CD14-positive monocyte (primary cell): ENCODE measurements at regions not wholly inside any gene's neighbourhood (a gene's known extent, or its start where the extent isn't known, plus 50 kb on each side); places are given as distances from the start of the nearest gene placed in this dataset.

Experiments
- DNase-seq, 3 donors: peaks; one replicate each; pipeline ENCODE4 v3.0.0-alpha.2; 2011 to 2022
- H2AFZ ChIP-seq: 2 replicates; pipeline ENCODE4 v1.6.0; 2012; ENCODE audit warnings: mild to moderate bottlenecking, low read depth, low read length, inconsistent platforms; ENCODE audit not compliant: insufficient read depth, poor library complexity, severe bottlenecking
- H3K27ac ChIP-seq, 2 donors: 1 replicate in 1 of 2; 2 replicates in 1 of 2; pipeline ENCODE4 v1.5.1; 2012 to 2013; ENCODE audit warnings: low read length in 2 of 2, control low read depth in 1 of 2, inconsistent platforms in 1 of 2, low read depth in 1 of 2, mild to moderate bottlenecking in 1 of 2
- H3K27me3 ChIP-seq, 2 donors: one replicate each; pipeline versions ENCODE4 v1.6.0 to v1.6.1; 2011 to 2013; ENCODE audit warnings: low read length in 2 of 2; ENCODE audit not compliant: control insufficient read depth in 2 of 2, insufficient read depth in 2 of 2
- H3K36me3 ChIP-seq, 2 donors: replicated peaks in 1 of 2; 1 replicate in 1 of 2; 2 replicates in 1 of 2; pipeline versions ENCODE4 v1.5.1 to v1.6.1; 2012 to 2013; ENCODE audit warnings: low read length in 2 of 2, control low read depth in 1 of 2, inconsistent platforms in 1 of 2, mild to moderate bottlenecking in 1 of 2; ENCODE audit not compliant: insufficient read depth in 2 of 2, control insufficient read depth in 1 of 2
- H3K4me1 ChIP-seq, 2 donors: 1 replicate in 1 of 2; 2 replicates in 1 of 2; pipeline versions ENCODE4 v1.5.1 to v1.6.1; 2012 to 2013; ENCODE audit warnings: low read length in 2 of 2, control low read depth in 1 of 2, inconsistent platforms in 1 of 2, mild to moderate bottlenecking in 1 of 2, moderate library complexity in 1 of 2; ENCODE audit not compliant: insufficient read depth in 2 of 2, control insufficient read depth in 1 of 2
- H3K4me2 ChIP-seq: replicated peaks from 2 replicates; pipeline ENCODE3; 2012; ENCODE audit warnings: low read length, moderate library complexity, mild to moderate bottlenecking; ENCODE audit not compliant: poor library complexity, severe bottlenecking; ENCODE audit errors: extremely low read depth
- H3K4me3 ChIP-seq, 3 experiments: fragments of 200-600 bp in 1 of 3; sonication (generic) in 1 of 3; replicated peaks in 1 of 3; 1 replicate in 2 of 3; 2 replicates in 1 of 3; pipeline ENCODE4 v1.5.1; 2011 to 2013; ENCODE audit warnings: low read length in 3 of 3, mild to moderate bottlenecking in 3 of 3, control low read depth in 2 of 3, low read depth in 2 of 3, inconsistent platforms in 1 of 3, moderate library complexity in 1 of 3
- H3K79me2 ChIP-seq: 2 replicates; pipeline ENCODE4 v1.6.0; 2012; ENCODE audit warnings: mild to moderate bottlenecking, control low read depth, inconsistent platforms, low read length, moderate library complexity; ENCODE audit not compliant: insufficient read depth
- H3K9ac ChIP-seq: 2 replicates; pipeline ENCODE4 v1.6.0; 2017; ENCODE audit warnings: low read length, mild to moderate bottlenecking; ENCODE audit not compliant: insufficient read depth, poor library complexity, severe bottlenecking
- H3K9me3 ChIP-seq, 2 donors: replicated peaks in 1 of 2; 1 replicate in 1 of 2; 2 replicates in 1 of 2; pipeline versions ENCODE4 v1.5.1 to v1.6.1; 2012 to 2013; ENCODE audit warnings: low read length in 2 of 2, control low read depth in 1 of 2; ENCODE audit not compliant: control insufficient read depth in 1 of 2, insufficient read depth in 1 of 2
- H4K20me1 ChIP-seq: 2 replicates; pipeline ENCODE4 v1.6.0; 2012; ENCODE audit warnings: mild to moderate bottlenecking, low read length, control low read depth, moderate library complexity; ENCODE audit not compliant: insufficient read depth
- H3K27ac Mint-ChIP-seq, 7 donors: one replicate each; pipeline ENCODE4 v1.8.0; 2020; ENCODE audit warnings: mild to moderate bottlenecking in 7 of 7, mixed read lengths in 7 of 7, moderate library complexity in 6 of 7, inconsistent platforms in 2 of 7
- H3K27me3 Mint-ChIP-seq, 3 donors: one replicate each; pipeline ENCODE4 v1.8.0; 2021 to 2022; ENCODE audit warnings: low read depth in 3 of 3, mild to moderate bottlenecking in 3 of 3, mixed read lengths in 3 of 3, moderate library complexity in 3 of 3, inconsistent platforms in 1 of 3
- H3K36me3 Mint-ChIP-seq, 2 donors: one replicate each; pipeline ENCODE4 v1.8.0; 2020; ENCODE audit warnings: mixed read lengths in 2 of 2, inconsistent platforms in 1 of 2, mild to moderate bottlenecking in 1 of 2
- H3K4me1 Mint-ChIP-seq: one replicate; pipeline ENCODE4 v1.8.0; 2020; ENCODE audit warnings: mild to moderate bottlenecking, mixed read lengths
- H3K4me3 Mint-ChIP-seq, 2 donors: one replicate each; pipeline ENCODE4 v1.8.0; 2020; ENCODE audit warnings: mild to moderate bottlenecking in 2 of 2, mixed read lengths in 2 of 2, moderate library complexity in 1 of 2
- H3K9me3 Mint-ChIP-seq, 7 donors: one replicate each; pipeline ENCODE4 v1.8.0; 2020 to 2022; ENCODE audit warnings: mixed read lengths in 7 of 7, mild to moderate bottlenecking in 6 of 7, moderate library complexity in 6 of 7, inconsistent platforms in 2 of 7
- WGBS: methylation state at CpG from one replicate; pipeline ENCODE4 v1.1.5; 2013; ENCODE audit warnings: missing lambda C conversion rate; ENCODE audit not compliant: insufficient coverage; 5-methylcytosine and 5-hydroxymethylcytosine counted together
- intact Hi-C, 2 donors: fragments of 100-400 bp; cut with micrococcal nuclease; formaldehyde crosslinking; loops; one replicate each; pipeline versions ENCODE4 v1.15.0 to v1.15.1; 2023
- TF ChIP-seq, protein P1 (sequence below): fragments of 200-600 bp; IDR thresholded peaks from one replicate; pipeline ENCODE4 v1.8.0; 2022; ENCODE audit warnings: antibody characterized with exemption, mild to moderate bottlenecking

DNA sequence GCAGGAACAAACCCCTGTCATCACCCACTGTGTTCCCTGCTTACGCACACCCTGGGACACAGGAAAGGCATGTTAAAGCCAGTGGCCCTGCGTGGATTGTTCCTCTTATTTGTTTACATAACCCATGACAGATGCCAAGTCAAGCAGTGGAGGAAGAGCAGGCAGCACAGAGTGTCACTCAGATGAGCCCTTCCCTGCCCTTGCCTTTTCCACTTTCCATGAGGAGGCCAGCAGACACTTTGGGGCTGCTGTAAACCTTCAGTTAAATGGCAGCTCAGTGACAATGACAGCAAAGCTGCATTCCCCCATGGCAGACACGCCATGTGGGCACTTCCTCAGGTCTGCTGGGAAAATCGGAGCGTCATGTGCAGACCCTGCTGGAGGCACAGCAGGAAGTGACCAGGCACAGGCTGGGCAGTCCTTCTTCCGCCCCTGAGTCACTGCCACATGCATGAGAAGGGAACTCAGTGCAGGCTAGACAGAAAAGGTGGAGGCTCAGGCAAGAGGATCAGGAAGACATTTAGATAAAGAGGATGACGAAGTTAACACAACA lies 216.8 kb upstream of the PIK3R1 start:
- H3K27ac Mint-ChIP-seq = peak overlapping the region; percentile 72 to 100 (median 95)
- Histone ChIP-seq H3K36me3 (no peaks in the 10 kb centered on the region), H3K4me1 (peaks cover 20 to 21% of the 10 kb centered on the region in 2 donors), H3K27me3 (no peaks in the 10 kb centered on the region), H3K79me2 (no peaks in the 10 kb centered on the region), H3K9me3 (no peaks in the 10 kb centered on the region), H2AFZ (peak overlapping the region; percentile 47), H3K4me3 (peak overlapping the region in 2 of 3 experiments; percentile 12 to 29), H3K4me2 (peak overlapping the region; percentile 27), H3K27ac (peak overlapping the region; percentile 76 to 88), H3K9ac (peak overlapping the region; percentile 38), H4K20me1 (no peaks in the 10 kb centered on the region)
- peaks cover 0 to 12% (median 3%) of the 10 kb centered on the region in 7 donors for H3K9me3 Mint-ChIP-seq
- TF ChIP-seq, protein P1, sequence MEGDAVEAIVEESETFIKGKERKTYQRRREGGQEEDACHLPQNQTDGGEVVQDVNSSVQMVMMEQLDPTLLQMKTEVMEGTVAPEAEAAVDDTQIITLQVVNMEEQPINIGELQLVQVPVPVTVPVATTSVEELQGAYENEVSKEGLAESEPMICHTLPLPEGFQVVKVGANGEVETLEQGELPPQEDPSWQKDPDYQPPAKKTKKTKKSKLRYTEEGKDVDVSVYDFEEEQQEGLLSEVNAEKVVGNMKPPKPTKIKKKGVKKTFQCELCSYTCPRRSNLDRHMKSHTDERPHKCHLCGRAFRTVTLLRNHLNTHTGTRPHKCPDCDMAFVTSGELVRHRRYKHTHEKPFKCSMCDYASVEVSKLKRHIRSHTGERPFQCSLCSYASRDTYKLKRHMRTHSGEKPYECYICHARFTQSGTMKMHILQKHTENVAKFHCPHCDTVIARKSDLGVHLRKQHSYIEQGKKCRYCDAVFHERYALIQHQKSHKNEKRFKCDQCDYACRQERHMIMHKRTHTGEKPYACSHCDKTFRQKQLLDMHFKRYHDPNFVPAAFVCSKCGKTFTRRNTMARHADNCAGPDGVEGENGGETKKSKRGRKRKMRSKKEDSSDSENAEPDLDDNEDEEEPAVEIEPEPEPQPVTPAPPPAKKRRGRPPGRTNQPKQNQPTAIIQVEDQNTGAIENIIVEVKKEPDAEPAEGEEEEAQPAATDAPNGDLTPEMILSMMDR = no peak
- H3K36me3 Mint-ChIP-seq = no peaks in the 10 kb centered on the region
- H3K4me1 Mint-ChIP-seq = peaks cover 18% of the 10 kb centered on the region
- H3K4me3 Mint-ChIP-seq = peak overlapping the region; percentile 34 to 68
- DNase-seq = peak; percentile 90 to 99 (median 99)
- intact Hi-C loops = loop anchor here (10.0 kb wide), 2 partner anchors 46 to 216 kb away; partner anchors contain the start of gene PIK3R1 (in 1 of the 2)
- H3K27me3 Mint-ChIP-seq = peaks cover 0 to 4% (median 0%) of the 10 kb centered on the region in 3 donors
- 0% methylated on average over 5 of the region's 7 CpGs for WGBS

DNA sequence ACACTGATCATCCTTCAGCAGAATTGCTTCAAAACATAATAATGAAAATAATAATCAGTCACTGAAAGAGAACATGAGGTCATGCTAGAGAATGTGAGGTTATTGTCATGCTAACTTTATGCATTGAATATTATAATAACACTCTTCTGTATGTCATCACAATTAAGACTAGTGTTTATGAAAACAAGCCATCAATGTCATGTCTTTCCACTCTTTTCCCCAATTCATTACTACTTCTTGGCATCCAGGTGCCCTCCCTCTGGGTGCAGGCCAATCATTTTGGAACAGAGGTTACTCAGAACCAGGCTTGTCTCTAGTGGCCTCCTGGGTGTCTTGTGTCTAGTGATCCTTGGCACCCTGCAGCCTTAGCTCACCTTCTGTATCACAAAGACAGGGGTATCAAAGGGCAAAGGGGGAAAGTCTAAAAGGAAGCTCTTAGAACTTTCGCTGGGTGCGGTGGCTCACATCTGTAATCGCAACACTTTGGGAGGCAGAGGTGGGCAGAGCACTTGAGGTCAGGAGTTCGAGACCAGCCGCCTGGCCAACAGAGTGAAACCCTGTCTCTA lies 217.6 kb upstream of the PIK3R1 start:
- WGBS = 95% methylated on average over 4 of the region's 5 CpGs
- Mint-ChIP-seq H3K4me3 (peak overlapping the region in 1 of 2 donors; percentile 7), H3K27me3 (peaks cover 0 to 4% (median 0%) of the 10 kb centered on the region in 3 donors), H3K36me3 (no peaks in the 10 kb centered on the region), H3K4me1 (peaks cover 17% of the 10 kb centered on the region), H3K9me3 (peaks cover 0 to 12% (median 4%) of the 10 kb centered on the region in 7 donors), H3K27ac (peak overlapping the region; percentile 21 to 100 (median 94))
- no peak overlapping the region for H3K4me3 ChIP-seq
- TF ChIP-seq, protein P1 = no peak
- DNase-seq = no peak
- H3K4me1 ChIP-seq = peaks cover 19 to 20% of the 10 kb centered on the region in 2 donors
- no peaks in the 10 kb centered on the region for H4K20me1 ChIP-seq
- H2AFZ ChIP-seq = no peak overlapping the region
- intact Hi-C loops = loop anchor here (10.0 kb wide), 2 partner anchors 47 to 217 kb away; partner anchors contain the start of gene PIK3R1 (in 1 of the 2)
- H3K27me3 ChIP-seq = no peaks in the 10 kb centered on the region
- H3K27ac ChIP-seq = no peak overlapping the region
- H3K36me3 ChIP-seq = no peaks in the 10 kb centered on the region
- no peaks in the 10 kb centered on the region for H3K9me3 ChIP-seq
- H3K4me2 ChIP-seq = no peak overlapping the region
- no peak overlapping the region for H3K9ac ChIP-seq
- no peaks in the 10 kb centered on the region for H3K79me2 ChIP-seq
